ENCODE measurements at regions not wholly inside any gene's neighbourhood (a gene's known extent, or its start where the extent isn't known, plus 50 kb on each side); places are given as distances from the start of the nearest gene placed in this dataset.

- no peaks in the 10 kb centered on the region for H4K20me1 ChIP-seq (ENCODE audit: insufficient read depth, poor library complexity, severe bottlenecking)
- WGBS (ENCODE audit: low lambda C conversion rate, missing lambda C conversion rate): 87% methylated on average over 8 of the region's 8 CpGs
- no peak overlapping the region for H3K4me3 ChIP-seq
- H3K9me2 ChIP-seq (replicated peaks; ENCODE audit: insufficient read depth): no peaks in the 10 kb centered on the region
- H2AFZ ChIP-seq: no peak overlapping the region
- H3K4me1 ChIP-seq (ENCODE audit: insufficient read depth): no peaks in the 10 kb centered on the region
- H3K79me2 ChIP-seq: no peaks in the 10 kb centered on the region
- no peaks in the 10 kb centered on the region for H3K27me3 ChIP-seq
- no peak for TF ChIP-seq EZH2phosphoT487 (IDR thresholded peaks at IDR 0.05; ENCODE audit: low read depth, severe bottlenecking, unreplicated experiment)
- TF ChIP-seq EZH2 (IDR thresholded peaks at IDR 0.05; ENCODE audit: borderline replicate concordance): no peak
- no peak for TF ChIP-seq CTCF (IDR thresholded peaks at IDR 0.05; ENCODE audit: poor library complexity)
- H3K27ac ChIP-seq: no peak overlapping the region
- H3K36me3 ChIP-seq (replicated peaks; ENCODE audit: insufficient read depth, low read depth): no peaks in the 10 kb centered on the region
- no peak overlapping the region for H3K4me2 ChIP-seq
- DNase-seq (ENCODE audit: low spot score): no peak
- H3K9me3 ChIP-seq (ENCODE audit: low read depth): no peaks in the 10 kb centered on the region
Observed at GRCh38 chr3:168820810-168821415, 725.2 kb upstream of the GOLIM4 start.

DNA sequence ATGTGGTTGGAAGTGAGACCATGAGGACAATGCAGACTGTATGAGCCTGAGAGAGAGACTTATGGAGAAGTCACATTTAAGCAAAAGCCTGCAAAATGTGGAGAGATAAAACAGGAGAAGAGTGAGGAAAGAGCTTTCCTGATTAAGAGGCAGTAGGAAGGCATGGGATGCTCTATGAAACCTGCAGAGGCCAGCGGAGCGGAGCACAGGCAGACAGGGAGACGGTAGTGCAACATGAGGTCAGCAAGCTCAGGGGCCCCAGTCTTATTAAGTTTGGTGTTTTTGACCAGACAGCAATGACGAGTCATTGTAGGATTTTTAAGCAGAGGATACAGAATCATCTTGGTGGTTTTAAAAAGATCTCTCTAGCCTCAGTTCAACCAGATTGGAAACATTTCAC is 721.5 kb upstream of the GOLIM4 start:
- no peak overlapping the region for H2AFZ ChIP-seq
- H3K4me1 ChIP-seq (ENCODE audit: insufficient read depth): no peaks in the 10 kb centered on the region
- no peaks in the 10 kb centered on the region for H3K79me2 ChIP-seq
- no peaks in the 10 kb centered on the region for H3K36me3 ChIP-seq (replicated peaks; ENCODE audit: insufficient read depth, low read depth)
- no peaks in the 10 kb centered on the region for H3K9me2 ChIP-seq (replicated peaks; ENCODE audit: insufficient read depth)
- no peaks in the 10 kb centered on the region for H3K27me3 ChIP-seq
- no peak for DNase-seq (ENCODE audit: low spot score)
- WGBS (ENCODE audit: low lambda C conversion rate, missing lambda C conversion rate): 91% methylated on average over 4 of the region's 4 CpGs
- no peak overlapping the region for H3K4me3 ChIP-seq
- H3K9me3 ChIP-seq (ENCODE audit: low read depth): no peaks in the 10 kb centered on the region
- H3K27ac ChIP-seq: no peak overlapping the region
- H4K20me1 ChIP-seq (ENCODE audit: insufficient read depth, poor library complexity, severe bottlenecking): no peaks in the 10 kb centered on the region
- TF ChIP-seq EZH2 (IDR thresholded peaks at IDR 0.05; ENCODE audit: borderline replicate concordance) (no peak), CTCF (IDR thresholded peaks at IDR 0.05; ENCODE audit: poor library complexity) (no peak), EZH2phosphoT487 (IDR thresholded peaks at IDR 0.05; ENCODE audit: low read depth, severe bottlenecking, unreplicated experiment) (no peak)
- no peak overlapping the region for H3K4me2 ChIP-seq

DNA sequence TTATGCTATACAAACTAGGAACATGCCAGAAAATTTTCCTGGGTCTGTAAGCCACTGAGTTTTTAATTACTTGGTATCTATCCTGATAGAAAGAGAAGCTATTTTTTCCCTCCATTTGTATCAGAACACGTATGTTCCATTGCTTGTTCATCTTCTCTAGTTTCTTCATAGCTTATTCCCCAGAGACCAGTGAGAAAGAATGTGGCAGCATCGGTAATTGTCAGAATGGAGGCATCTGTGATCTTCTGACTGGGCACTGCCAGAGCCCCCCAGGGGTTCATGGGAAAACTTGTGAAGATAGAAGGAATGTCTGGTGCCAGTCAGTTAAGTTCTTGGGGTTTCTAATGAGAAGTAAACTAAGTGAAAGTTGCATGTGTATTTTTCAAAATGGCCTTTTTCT is 720.2 kb upstream of the GOLIM4 start:
- Histone ChIP-seq H3K9me2 (replicated peaks; ENCODE audit: insufficient read depth) (no peaks in the 10 kb centered on the region), H4K20me1 (ENCODE audit: insufficient read depth, poor library complexity, severe bottlenecking) (no peaks in the 10 kb centered on the region), H3K4me2 (no peak overlapping the region), H3K79me2 (no peaks in the 10 kb centered on the region), H2AFZ (no peak overlapping the region), H3K36me3 (replicated peaks; ENCODE audit: insufficient read depth, low read depth) (no peaks in the 10 kb centered on the region), H3K27me3 (no peaks in the 10 kb centered on the region), H3K4me1 (ENCODE audit: insufficient read depth) (no peaks in the 10 kb centered on the region), H3K9me3 (ENCODE audit: low read depth) (no peaks in the 10 kb centered on the region), H3K4me3 (no peak overlapping the region), H3K27ac (no peak overlapping the region)
- TF ChIP-seq EZH2phosphoT487 (IDR thresholded peaks at IDR 0.05; ENCODE audit: low read depth, severe bottlenecking, unreplicated experiment): no peak
- 90% methylated on average over 2 of the region's 2 CpGs for WGBS (ENCODE audit: low lambda C conversion rate, missing lambda C conversion rate)
- DNase-seq (ENCODE audit: low spot score): no peak

DNA sequence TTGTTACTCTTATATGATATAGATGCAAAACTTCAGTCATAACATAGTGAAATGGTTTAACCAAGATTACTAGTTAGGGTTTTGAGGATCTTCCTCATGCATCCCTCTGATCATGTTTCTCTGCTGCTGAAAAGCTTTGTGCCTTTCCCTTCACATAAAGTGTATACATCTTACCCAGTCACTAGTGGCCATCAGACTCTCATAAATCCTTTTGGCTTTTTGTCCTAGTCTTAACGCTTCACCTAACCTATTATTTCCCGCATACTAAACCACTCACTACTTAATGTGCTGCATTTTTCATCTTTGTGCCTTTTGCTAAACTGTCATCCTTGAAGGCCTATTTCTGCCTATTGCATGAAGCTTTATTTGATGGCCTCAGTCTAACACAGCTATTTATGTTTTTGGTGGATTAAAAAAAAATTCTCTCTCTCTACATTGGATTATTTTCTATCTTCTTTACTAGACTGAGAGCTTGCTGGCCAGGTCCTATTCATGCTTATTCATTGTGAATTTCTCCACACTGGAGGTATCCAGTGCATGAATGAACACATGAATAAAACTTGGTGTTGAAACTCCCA is 717.6 kb upstream of the GOLIM4 start:
- no peaks in the 10 kb centered on the region for H3K9me3 ChIP-seq (ENCODE audit: low read depth)
- TF ChIP-seq CTCF (IDR thresholded peaks at IDR 0.05; ENCODE audit: poor library complexity) (no peak), EZH2 (IDR thresholded peaks at IDR 0.05; ENCODE audit: borderline replicate concordance) (no peak), EZH2phosphoT487 (IDR thresholded peaks at IDR 0.05; ENCODE audit: low read depth, severe bottlenecking, unreplicated experiment) (no peak)
- H3K4me1 ChIP-seq (ENCODE audit: insufficient read depth): no peaks in the 10 kb centered on the region
- 74% methylated on average over 2 of the region's 2 CpGs for WGBS (ENCODE audit: low lambda C conversion rate, missing lambda C conversion rate)
- H3K27ac ChIP-seq: no peak overlapping the region
- H3K79me2 ChIP-seq: no peaks in the 10 kb centered on the region
- no peak overlapping the region for H3K4me3 ChIP-seq
- H3K27me3 ChIP-seq: no peaks in the 10 kb centered on the region
- H2AFZ ChIP-seq: no peak overlapping the region
- no peaks in the 10 kb centered on the region for H3K36me3 ChIP-seq (replicated peaks; ENCODE audit: insufficient read depth, low read depth)
- no peak overlapping the region for H3K4me2 ChIP-seq
- DNase-seq (ENCODE audit: low spot score): no peak
- no peaks in the 10 kb centered on the region for H4K20me1 ChIP-seq (ENCODE audit: insufficient read depth, poor library complexity, severe bottlenecking)
- H3K9me2 ChIP-seq (replicated peaks; ENCODE audit: insufficient read depth): no peaks in the 10 kb centered on the region
